GM20000 (cell line): ENCODE measurements at regions not wholly inside any gene's neighbourhood (a gene's known extent, or its start where the extent isn't known, plus 50 kb on each side); places are given as distances from the start of the nearest gene placed in this dataset.

Experiments used
- DNase-seq: peaks from one replicate; pipeline ENCODE4 v3.0.0; 2012; ENCODE audit warnings: low spot score
- TF ChIP-seq, protein P1 (sequence below): IDR thresholded peaks from 2 replicates; pipeline ENCODE4 v1.5.1; 2012; ENCODE audit warnings: mild to moderate bottlenecking, control low read depth; ENCODE audit errors: extremely low read depth, missing control alignments

DNA sequence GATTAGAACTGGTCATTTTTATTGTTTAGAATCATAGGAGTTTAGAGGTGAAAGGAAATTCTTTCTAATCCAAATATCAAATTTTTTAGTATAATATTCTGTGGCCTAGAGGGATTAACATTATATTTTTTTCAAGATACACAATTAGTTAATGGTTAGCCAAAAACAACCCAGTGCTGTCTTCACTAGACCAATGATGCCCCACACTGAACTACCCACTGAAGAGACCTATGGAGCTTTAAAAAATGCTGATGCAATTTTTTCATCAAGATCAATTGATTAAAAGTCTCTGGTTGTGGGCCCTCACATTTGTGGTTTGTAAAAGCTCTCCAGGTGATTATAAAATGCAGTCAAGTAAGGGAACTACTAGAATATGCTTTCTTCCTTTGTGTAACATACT, 274.1 kb upstream of the C9orf72 start:
- no peak for DNase-seq
- TF ChIP-seq, protein P1, sequence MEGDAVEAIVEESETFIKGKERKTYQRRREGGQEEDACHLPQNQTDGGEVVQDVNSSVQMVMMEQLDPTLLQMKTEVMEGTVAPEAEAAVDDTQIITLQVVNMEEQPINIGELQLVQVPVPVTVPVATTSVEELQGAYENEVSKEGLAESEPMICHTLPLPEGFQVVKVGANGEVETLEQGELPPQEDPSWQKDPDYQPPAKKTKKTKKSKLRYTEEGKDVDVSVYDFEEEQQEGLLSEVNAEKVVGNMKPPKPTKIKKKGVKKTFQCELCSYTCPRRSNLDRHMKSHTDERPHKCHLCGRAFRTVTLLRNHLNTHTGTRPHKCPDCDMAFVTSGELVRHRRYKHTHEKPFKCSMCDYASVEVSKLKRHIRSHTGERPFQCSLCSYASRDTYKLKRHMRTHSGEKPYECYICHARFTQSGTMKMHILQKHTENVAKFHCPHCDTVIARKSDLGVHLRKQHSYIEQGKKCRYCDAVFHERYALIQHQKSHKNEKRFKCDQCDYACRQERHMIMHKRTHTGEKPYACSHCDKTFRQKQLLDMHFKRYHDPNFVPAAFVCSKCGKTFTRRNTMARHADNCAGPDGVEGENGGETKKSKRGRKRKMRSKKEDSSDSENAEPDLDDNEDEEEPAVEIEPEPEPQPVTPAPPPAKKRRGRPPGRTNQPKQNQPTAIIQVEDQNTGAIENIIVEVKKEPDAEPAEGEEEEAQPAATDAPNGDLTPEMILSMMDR: no peak

GRCh38 chr9:27847818-27848217, 274.5 kb upstream of the C9orf72 start:
- no peak for DNase-seq
- TF ChIP-seq, protein P1: no peak

GRCh38 chr9:27848315-27848714, 275.0 kb upstream of the C9orf72 start:
- TF ChIP-seq, protein P1: no peak
- DNase-seq: no peak

DNA sequence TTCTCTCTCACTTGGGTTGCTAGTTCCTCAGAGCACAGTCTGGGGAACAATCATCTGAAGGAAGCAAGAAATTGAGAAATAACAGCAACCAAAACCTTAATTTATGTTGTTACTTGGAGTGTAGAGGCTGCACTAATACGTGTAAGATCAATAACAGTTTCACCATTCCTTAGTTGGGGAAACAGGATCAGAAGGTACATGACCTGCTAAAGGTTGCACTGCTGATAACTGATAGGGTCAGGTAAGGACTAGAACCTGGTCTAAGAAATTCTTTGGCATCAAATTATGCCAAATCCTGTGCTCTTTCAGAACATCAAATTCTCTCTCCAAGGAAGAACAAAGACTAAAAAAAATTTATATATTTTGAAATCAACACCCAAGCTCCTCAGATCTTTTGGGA, 278.6 kb upstream of the C9orf72 start:
- TF ChIP-seq, protein P1: no peak
- DNase-seq: no peak

- no peak for DNase-seq
- TF ChIP-seq, protein P1: no peak
These were observed 280.2 kb upstream of the C9orf72 start for GRCh38 chr9:27853529-27853928.

- DNase-seq: no peak
- TF ChIP-seq, protein P1: no peak
These were observed 282.8 kb upstream of the C9orf72 start for GRCh38 chr9:27856054-27856453.

DNA sequence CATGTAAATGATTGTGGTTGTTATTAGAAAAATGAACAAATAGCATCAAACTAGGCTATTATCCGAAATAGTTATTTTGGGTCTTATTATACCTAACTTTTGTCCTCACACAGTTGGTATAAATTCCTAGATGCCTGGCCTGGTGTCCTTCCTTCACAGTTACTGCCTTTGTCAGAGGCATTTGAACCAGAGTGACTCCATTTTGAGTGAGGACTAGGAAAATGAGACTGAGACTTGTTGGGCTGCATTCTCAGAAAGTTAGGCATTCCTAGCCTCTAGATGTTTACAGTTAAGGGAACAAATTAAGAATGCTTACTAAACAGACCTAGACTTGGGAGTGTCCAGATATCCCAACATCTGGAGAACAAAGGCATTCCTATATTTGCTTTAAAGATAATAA, 283.5 kb upstream of the C9orf72 start:
- DNase-seq: no peak
- TF ChIP-seq, protein P1: no peak
